ENCODE measurements at regions not wholly inside any gene's neighbourhood (a gene's known extent, or its start where the extent isn't known, plus 50 kb on each side); places are given as distances from the start of the nearest gene placed in this dataset.

- Histone ChIP-seq H3K36me3 (no peaks in the 10 kb centered on the region), H3K27ac (peak overlapping the region in 2 of 4 donors; percentile 10 to 61), H3K4me1 (peaks cover 0 to 27% (median 16%) of the 10 kb centered on the region in 4 donors), H3K9me3 (no peaks in the 10 kb centered on the region), H3K27me3 (no peaks in the 10 kb centered on the region), H3K4me3 (no peak overlapping the region)
- intact Hi-C loops (cut with DNase I; ENCODE audit: low total_unique reads), result no loop called here
- DNase-seq, result peak; percentile 21
- no peak for TF ChIP-seq CTCF (IDR thresholded peaks at IDR 0.05)
- no peak for TF ChIP-seq POLR2AphosphoS5 (IDR thresholded peaks at IDR 0.05)
- no peak for TF ChIP-seq POLR2A (IDR thresholded peaks at IDR 0.05)
- TF ChIP-seq EP300 (IDR thresholded peaks at IDR 0.05; ENCODE audit: low read depth), result no peak
- in situ Hi-C loops (cut with MboI; ENCODE audit: low pct_ligation_motif_present in 1 of 4, low pct_unique_long_range_greater_than_20kb in 1 of 4, low sequenced_read_pairs in 3 of 4), result no loop called here
Measured at GRCh38 chr14:22152903-22153302, 436.1 kb downstream of the DAD1 start.

GRCh38 chr14:22152161-22152870 lies 436.7 kb downstream of the DAD1 start:
- Histone ChIP-seq H3K36me3 (no peaks in the 10 kb centered on the region), H3K27me3 (no peaks in the 10 kb centered on the region), H3K4me3 (no peak overlapping the region), H3K4me1 (peaks cover 0 to 27% (median 16%) of the 10 kb centered on the region in 4 donors), H3K27ac (peak overlapping the region in 3 of 4 donors; percentile 47 to 63 (median 61)), H3K9me3 (no peaks in the 10 kb centered on the region)
- no peak for TF ChIP-seq POLR2A (IDR thresholded peaks at IDR 0.05)
- TF ChIP-seq CTCF (IDR thresholded peaks at IDR 0.05), result no peak
- TF ChIP-seq EP300 (IDR thresholded peaks at IDR 0.05; ENCODE audit: low read depth), result no peak
- no peak for TF ChIP-seq POLR2AphosphoS5 (IDR thresholded peaks at IDR 0.05)
- WGBS, 2 donors (ENCODE audit: low coverage in 1 of 2), result 78 to 79% methylated on average over 1 to 3 of the region's 3 CpGs
- intact Hi-C loops (cut with DNase I; ENCODE audit: low total_unique reads), result no loop called here
- in situ Hi-C loops (cut with MboI; ENCODE audit: low pct_ligation_motif_present in 1 of 4, low pct_unique_long_range_greater_than_20kb in 1 of 4, low sequenced_read_pairs in 3 of 4), result no loop called here
- DNase-seq, result no peak

GRCh38 chr14:22151121-22151520 lies 437.9 kb downstream of the DAD1 start:
- in situ Hi-C loops (cut with MboI; ENCODE audit: low pct_ligation_motif_present in 1 of 4, low pct_unique_long_range_greater_than_20kb in 1 of 4, low sequenced_read_pairs in 3 of 4), result no loop called here
- Histone ChIP-seq H3K36me3 (no peaks in the 10 kb centered on the region), H3K9me3 (no peaks in the 10 kb centered on the region), H3K27me3 (no peaks in the 10 kb centered on the region), H3K27ac (peak overlapping the region in 3 of 4 donors; percentile 61 to 66 (median 63)), H3K4me1 (peaks cover 0 to 27% (median 16%) of the 10 kb centered on the region in 4 donors), H3K4me3 (no peak overlapping the region)
- intact Hi-C loops (cut with DNase I; ENCODE audit: low total_unique reads), result no loop called here
- peak in 1 of 3 donors; percentile 36 for TF ChIP-seq POLR2AphosphoS5 (IDR thresholded peaks at IDR 0.05)
- no peak for TF ChIP-seq CTCF (IDR thresholded peaks at IDR 0.05)
- no peak for DNase-seq
- 45 to 52% methylated on average over 4 of the region's 4 CpGs for WGBS, 2 donors (ENCODE audit: low coverage in 1 of 2)

GRCh38 chr14:22149058-22149457 lies 440.0 kb downstream of the DAD1 start:
- intact Hi-C loops (cut with DNase I; ENCODE audit: low total_unique reads), result no loop called here
- in situ Hi-C loops (cut with MboI; ENCODE audit: low pct_ligation_motif_present in 1 of 4, low pct_unique_long_range_greater_than_20kb in 1 of 4, low sequenced_read_pairs in 3 of 4), result no loop called here
- H3K4me1 ChIP-seq, result peaks cover 0 to 27% (median 16%) of the 10 kb centered on the region in 4 donors
- H3K9me3 ChIP-seq, result no peaks in the 10 kb centered on the region
- no peak for DNase-seq
- H3K4me3 ChIP-seq, result no peak overlapping the region
- H3K27ac ChIP-seq, result no peak overlapping the region
- TF ChIP-seq EP300 (IDR thresholded peaks at IDR 0.05; ENCODE audit: low read depth), result no peak
- TF ChIP-seq POLR2AphosphoS5 (IDR thresholded peaks at IDR 0.05), result no peak
- no peak for TF ChIP-seq CTCF (IDR thresholded peaks at IDR 0.05)
- TF ChIP-seq POLR2A (IDR thresholded peaks at IDR 0.05), result no peak
- WGBS, 2 donors (ENCODE audit: low coverage in 1 of 2), result 68 to 88% methylated on average over 3 of the region's 3 CpGs
- H3K36me3 ChIP-seq, result no peaks in the 10 kb centered on the region
- no peaks in the 10 kb centered on the region for H3K27me3 ChIP-seq
